ENCODE measurements at regions not wholly inside any gene's neighbourhood (a gene's known extent, or its start where the extent isn't known, plus 50 kb on each side); places are given as distances from the start of the nearest gene placed in this dataset.

- in situ Hi-C loops (cut with HindIII; ENCODE audit: low sequenced_read_pairs): no loop called here
Observed at GRCh38 chr4:127103681-127104115, 529.1 kb upstream of the INTU start.

GRCh38 chr4:127113844-127114362 lies 518.9 kb upstream of the INTU start:
- no peak for DNase-seq (ENCODE audit: low spot score)
- in situ Hi-C loops (cut with HindIII; ENCODE audit: low sequenced_read_pairs): no loop called here

More at GRCh38 chr4:127103681-127104115, 529.1 kb upstream of the INTU start:
- no peak for DNase-seq (ENCODE audit: low spot score)

DNA sequence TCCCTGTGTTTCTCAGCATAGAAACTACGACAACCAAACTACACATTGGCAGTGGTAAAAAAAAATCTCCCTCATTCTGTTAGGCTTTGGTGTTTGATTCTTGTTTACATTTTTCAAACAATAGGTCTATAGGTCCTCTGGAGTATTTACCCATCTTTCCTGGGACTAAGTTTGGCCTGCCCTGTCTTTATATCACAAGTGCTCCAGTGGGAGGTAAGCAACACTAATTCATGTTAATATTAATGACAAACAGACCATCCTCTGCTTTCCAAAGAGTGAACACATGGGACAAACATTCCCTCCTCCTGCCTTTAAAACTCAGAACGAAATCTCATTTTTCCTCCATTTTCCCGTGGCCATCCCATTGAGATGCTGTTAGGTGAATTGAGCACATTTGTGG lies 514.1 kb upstream of the INTU start:
- in situ Hi-C loops (cut with HindIII; ENCODE audit: low sequenced_read_pairs): no loop called here
- DNase-seq (ENCODE audit: low spot score): no peak

DNA sequence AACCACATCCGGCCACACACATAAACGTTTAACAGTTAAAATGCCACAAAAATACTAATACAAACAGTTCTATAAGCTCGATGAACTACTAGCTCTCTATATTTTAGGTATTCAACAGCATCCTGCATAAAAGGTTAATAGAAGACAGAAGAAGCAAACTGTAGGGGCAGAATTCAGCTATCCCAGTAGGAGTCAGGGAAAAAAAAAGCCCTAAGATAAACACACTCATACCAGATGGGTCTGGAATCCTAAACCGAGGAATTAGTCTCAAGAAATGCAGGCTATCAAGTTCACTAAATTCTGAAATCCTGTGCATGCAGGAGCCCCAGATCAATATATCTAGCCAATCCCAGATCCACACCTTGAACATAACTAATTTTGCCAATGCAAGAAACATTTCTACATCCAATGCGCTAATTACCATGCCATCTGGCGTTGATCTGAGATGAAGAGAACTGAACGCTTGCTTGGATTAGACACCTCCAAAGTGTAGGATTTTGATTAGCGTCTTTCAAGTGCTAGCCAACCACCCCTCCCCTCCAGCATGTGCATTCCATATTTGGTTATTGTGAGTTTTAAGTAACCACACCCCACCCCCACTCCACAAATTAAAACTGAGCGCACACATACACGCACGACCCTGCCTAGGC lies 512.2 kb upstream of the INTU start:
- in situ Hi-C loops (cut with HindIII; ENCODE audit: low sequenced_read_pairs): no loop called here
- no peak for DNase-seq (ENCODE audit: low spot score)

DNA sequence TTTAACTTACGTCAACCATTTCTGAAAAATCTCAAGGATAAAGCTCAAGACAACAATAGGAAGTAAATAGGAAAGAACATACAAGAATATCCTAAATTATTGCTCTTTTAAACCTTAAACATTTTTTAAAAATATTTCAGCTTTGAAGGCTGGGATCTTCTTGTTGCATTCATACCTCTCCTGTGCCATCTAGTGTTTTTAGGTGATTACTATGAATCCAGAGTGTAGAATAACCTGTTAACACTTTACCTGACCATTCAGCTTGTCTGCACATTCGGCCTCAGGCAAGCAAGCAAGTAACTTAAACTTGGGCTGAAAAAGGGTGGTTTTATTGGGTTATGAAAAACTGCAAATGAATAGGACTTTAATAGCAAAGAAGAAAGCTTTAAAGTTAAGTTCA lies 507.8 kb upstream of the INTU start:
- no peak for DNase-seq (ENCODE audit: low spot score)
- in situ Hi-C loops (cut with HindIII; ENCODE audit: low sequenced_read_pairs): no loop called here

DNA sequence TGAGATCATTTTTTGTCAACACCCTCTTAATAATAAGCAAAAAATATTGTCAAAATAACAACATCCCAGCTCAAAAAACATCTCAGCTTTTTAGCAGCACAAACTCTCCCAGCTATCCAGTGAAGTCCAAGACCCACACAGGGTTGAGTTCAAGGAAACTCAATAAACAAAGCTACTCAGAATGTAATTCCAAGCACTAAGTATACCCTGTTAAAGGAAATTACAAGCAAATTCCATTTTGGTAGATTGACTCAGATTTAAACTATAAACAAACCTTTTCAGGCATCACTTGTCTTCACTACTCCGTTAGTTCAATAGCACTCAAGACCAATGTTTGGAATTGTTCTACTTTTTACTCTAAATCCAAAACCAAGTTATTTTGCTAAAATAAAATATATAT lies 506.0 kb upstream of the INTU start:
- DNase-seq (ENCODE audit: low spot score): no peak
- in situ Hi-C loops (cut with HindIII; ENCODE audit: low sequenced_read_pairs): no loop called here

GRCh38 chr4:127131527-127131926 lies 501.2 kb upstream of the INTU start:
- DNase-seq (ENCODE audit: low spot score): no peak
- in situ Hi-C loops (cut with HindIII; ENCODE audit: low sequenced_read_pairs): no loop called here

DNA sequence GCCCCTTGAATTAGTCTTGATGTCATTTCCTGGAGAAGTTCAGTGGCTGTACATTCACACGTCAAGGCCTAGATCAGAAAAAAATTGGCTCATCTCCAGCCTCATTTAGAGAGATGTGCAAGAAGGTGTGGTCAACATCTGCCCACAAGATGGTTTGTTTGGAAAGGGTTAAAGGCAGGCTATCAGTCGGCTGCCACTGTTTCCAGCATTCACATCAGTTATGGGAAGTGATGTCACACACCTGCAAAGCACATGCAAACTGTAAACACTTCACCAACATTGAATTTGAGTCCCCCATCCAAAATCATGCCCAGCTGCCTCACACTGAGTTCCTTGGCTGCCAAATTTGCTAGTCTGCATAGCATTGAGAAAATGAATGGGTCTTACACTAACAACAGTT lies 498.3 kb upstream of the INTU start:
- in situ Hi-C loops (cut with HindIII; ENCODE audit: low sequenced_read_pairs): no loop called here
- no peak for DNase-seq (ENCODE audit: low spot score)

GRCh38 chr4:127138586-127138985 lies 494.2 kb upstream of the INTU start:
- DNase-seq (ENCODE audit: low spot score): no peak
- in situ Hi-C loops (cut with HindIII; ENCODE audit: low sequenced_read_pairs): no loop called here

- DNase-seq (ENCODE audit: low spot score): no peak
- in situ Hi-C loops (cut with HindIII; ENCODE audit: low sequenced_read_pairs): no loop called here
Observed at GRCh38 chr4:127139788-127140286, 492.9 kb upstream of the INTU start.

DNA sequence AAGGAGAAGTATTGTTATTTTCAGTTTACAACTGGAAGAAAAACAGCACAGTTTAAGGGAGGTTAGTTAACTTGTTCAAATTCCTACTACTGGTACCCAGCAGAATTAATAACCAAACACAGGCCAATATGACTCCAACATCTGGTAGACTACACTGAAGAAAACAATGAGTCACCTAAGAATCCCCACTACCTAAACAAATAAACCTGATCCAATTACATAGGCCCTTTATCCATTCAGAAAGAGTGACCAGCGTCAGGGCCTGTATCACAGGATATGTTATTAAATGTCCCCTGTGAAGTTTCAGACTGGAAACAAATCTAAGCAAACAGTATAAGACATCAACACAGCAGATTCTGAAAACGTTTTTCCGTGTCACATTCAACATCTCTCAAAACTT lies 492.5 kb upstream of the INTU start:
- no peak for DNase-seq (ENCODE audit: low spot score)
- in situ Hi-C loops (cut with HindIII; ENCODE audit: low sequenced_read_pairs): no loop called here

- no peak for DNase-seq (ENCODE audit: low spot score)
- in situ Hi-C loops (cut with HindIII; ENCODE audit: low sequenced_read_pairs): no loop called here
Observed at GRCh38 chr4:127141856-127142255, 490.9 kb upstream of the INTU start.

DNA sequence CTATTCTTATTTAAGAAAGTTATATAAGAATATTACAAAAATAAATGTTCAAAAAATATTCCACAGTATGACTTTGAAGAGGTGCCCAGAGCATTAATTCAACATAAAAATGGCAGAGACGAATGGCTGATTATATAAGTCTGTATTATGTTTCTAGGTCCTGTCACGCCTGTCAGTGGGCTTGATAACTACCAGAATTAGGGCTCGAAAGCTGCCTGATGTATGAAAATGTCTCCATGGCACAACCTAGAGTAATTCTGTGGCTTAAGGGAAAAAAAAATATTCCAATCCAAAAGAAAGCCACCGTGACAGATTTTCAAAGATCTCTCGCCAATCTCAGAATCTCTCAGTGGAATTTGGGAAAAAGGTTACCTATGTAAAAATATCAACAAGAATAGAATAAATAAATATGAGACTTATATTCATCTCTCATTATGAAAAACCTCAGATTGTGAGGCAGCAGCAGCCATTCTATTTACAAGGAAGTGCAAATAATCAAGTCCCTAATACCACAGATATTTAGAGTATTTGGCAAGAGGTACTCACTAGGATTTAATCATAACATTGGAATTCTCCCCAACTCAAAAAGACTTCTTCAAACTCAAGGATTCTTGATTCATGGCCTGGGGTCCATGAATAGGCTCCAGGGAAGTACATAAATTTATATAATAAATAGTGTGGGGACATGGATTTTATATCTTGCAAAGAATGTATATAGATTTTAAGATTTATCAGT lies 489.1 kb upstream of the INTU start:
- in situ Hi-C loops (cut with HindIII; ENCODE audit: low sequenced_read_pairs): no loop called here
- no peak for DNase-seq (ENCODE audit: low spot score)

- in situ Hi-C loops (cut with HindIII; ENCODE audit: low sequenced_read_pairs): no loop called here
- no peak for DNase-seq (ENCODE audit: low spot score)
Observed at GRCh38 chr4:127145006-127145540, 487.7 kb upstream of the INTU start.

- DNase-seq (ENCODE audit: low spot score): no peak
- in situ Hi-C loops (cut with HindIII; ENCODE audit: low sequenced_read_pairs): no loop called here
Observed at GRCh38 chr4:127148165-127148564, 484.6 kb upstream of the INTU start.

DNA sequence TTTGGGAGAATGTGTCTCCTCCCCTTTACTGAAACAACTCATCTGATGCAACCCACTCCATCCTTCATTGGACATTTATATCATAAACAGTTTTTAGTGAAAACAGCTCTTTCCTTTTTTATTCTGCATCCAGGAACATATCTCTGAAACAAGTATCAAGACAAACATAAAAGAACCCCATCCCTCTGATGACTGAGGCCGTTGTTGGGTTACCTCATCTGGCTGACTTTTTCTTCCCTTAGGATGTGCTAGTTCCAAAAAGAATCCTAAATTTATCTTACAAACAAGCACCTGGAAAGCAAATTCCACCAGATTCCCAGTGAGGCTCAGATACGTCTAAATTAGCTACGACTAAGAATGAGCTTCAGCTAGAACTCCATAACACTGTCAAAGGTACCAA lies 483.7 kb upstream of the INTU start:
- DNase-seq (ENCODE audit: low spot score): no peak
- in situ Hi-C loops (cut with HindIII; ENCODE audit: low sequenced_read_pairs): no loop called here

DNA sequence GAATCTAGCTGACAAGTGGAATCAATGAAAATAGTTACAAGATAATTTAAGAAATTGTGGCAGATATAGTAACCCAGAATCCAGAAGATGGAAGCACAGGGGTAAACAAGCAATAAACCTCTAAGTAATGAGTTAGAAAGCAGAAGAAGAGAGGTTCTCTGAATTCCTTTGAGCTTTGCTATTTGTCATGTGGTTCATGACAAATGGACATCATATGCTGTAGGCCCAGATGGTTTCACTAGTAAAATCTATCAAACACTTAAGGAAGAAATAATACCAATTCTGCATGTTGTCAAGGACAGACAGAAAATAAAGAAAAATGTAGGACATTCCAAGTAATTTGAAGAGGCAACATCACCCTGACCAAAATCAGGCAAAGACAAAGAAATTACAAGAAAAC lies 480.8 kb upstream of the INTU start:
- in situ Hi-C loops (cut with HindIII; ENCODE audit: low sequenced_read_pairs): no loop called here
- no peak for DNase-seq (ENCODE audit: low spot score)

- in situ Hi-C loops (cut with HindIII; ENCODE audit: low sequenced_read_pairs): no loop called here
- no peak for DNase-seq (ENCODE audit: low spot score)
Observed at GRCh38 chr4:127155116-127155515, 477.6 kb upstream of the INTU start.

DNA sequence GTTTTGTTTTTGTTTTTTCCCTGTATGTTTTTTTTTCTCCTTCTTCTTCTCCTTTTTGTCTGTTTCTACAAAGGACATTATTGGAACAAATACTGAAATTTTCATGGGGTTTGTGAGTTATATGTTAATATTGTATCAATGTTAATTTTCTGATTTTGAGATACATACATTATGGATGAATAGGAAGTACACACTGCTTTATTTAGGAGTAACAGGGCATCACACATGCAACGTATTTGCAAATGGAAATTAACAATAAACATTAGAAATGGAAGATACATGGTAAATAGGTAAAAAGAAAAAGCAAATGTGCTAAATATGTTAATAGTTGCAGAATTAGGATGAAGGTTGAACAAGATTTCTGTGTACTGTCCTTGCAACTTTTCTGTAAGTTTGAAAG lies 477.2 kb upstream of the INTU start:
- DNase-seq (ENCODE audit: low spot score): no peak
- in situ Hi-C loops (cut with HindIII; ENCODE audit: low sequenced_read_pairs): no loop called here

GRCh38 chr4:127162741-127163140 lies 470.0 kb upstream of the INTU start:
- DNase-seq (ENCODE audit: low spot score): no peak
- in situ Hi-C loops (cut with HindIII; ENCODE audit: low sequenced_read_pairs): no loop called here

Data from G401 (cell line).